GM21737 (cell line): ENCODE measurements at regions not wholly inside any gene's neighbourhood (a gene's known extent, or its start where the extent isn't known, plus 50 kb on each side); places are given as distances from the start of the nearest gene placed in this dataset.

Experiments used
- ATAC-seq: cut with Tn5 transposase; IDR thresholded peaks from one replicate; pipeline ENCODE4 v1.9.1; 2021; ENCODE audit warnings: mild to moderate bottlenecking, moderate library complexity; ENCODE audit not compliant: unreplicated experiment

GRCh38 chr10:125222515-125223308 is 62.3 kb upstream of the CTBP2 start:
- ATAC-seq: no peak

GRCh38 chr10:125221716-125222115 is 61.4 kb upstream of the CTBP2 start:
- no peak for ATAC-seq

GRCh38 chr10:125219776-125220175 is 59.4 kb upstream of the CTBP2 start:
- no peak for ATAC-seq

- ATAC-seq: no peak
Observed at GRCh38 chr10:125218967-125219366, 58.6 kb upstream of the CTBP2 start.

GRCh38 chr10:125217990-125218675 is 57.8 kb upstream of the CTBP2 start:
- ATAC-seq: no peak

- ATAC-seq: no peak
Observed at GRCh38 chr10:125216861-125217260, 56.5 kb upstream of the CTBP2 start.

GRCh38 chr10:125216309-125216708 is 55.9 kb upstream of the CTBP2 start:
- no peak for ATAC-seq

- no peak for ATAC-seq
Observed at GRCh38 chr10:125214283-125214570, 53.9 kb upstream of the CTBP2 start.

GRCh38 chr10:125213541-125214282 is 53.3 kb upstream of the CTBP2 start:
- ATAC-seq: no peak

GRCh38 chr10:125212150-125212809 is 51.9 kb upstream of the CTBP2 start:
- ATAC-seq: no peak
